Cerebellar cortex (tissue), 1 donor: ENCODE measurements at regions not wholly inside any gene's neighbourhood (a gene's known extent, or its start where the extent isn't known, plus 50 kb on each side); places are given as distances from the start of the nearest gene placed in this dataset.
"Not testable (repeated sequence)": the region's sequence is repeated elsewhere in the genome, so short reads cannot be mapped to it uniquely, and the experiment has no call there.

ENCODE experiments used
- DNase-seq: peaks from one replicate; pipeline ENCODE4 v3.0.0-alpha.2; 2015; ENCODE audit warnings: low spot score

DNA sequence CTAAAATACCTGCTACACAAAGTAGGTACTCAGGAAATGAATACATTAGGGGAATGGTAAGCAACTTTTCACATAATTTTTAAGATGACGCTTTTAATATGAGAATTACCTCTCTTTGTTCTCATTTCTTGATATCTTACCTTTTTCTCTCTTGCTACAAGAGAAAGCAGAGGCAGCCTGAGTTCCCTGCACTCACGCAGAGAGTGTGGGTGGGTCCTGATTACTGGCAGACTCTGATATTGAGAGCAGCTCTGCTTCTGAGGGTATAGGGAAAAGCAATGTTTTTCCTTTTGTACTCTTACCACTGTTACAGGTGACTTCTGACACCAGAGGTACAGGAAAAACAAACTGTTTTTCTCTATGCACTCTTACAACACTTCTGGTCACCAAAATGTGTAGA, 420.2 kb upstream of the TMTC1 start:
- no peak for DNase-seq

- no peak for DNase-seq
Observed at GRCh38 chr12:30202521-30203254, 418.9 kb upstream of the TMTC1 start.

DNA sequence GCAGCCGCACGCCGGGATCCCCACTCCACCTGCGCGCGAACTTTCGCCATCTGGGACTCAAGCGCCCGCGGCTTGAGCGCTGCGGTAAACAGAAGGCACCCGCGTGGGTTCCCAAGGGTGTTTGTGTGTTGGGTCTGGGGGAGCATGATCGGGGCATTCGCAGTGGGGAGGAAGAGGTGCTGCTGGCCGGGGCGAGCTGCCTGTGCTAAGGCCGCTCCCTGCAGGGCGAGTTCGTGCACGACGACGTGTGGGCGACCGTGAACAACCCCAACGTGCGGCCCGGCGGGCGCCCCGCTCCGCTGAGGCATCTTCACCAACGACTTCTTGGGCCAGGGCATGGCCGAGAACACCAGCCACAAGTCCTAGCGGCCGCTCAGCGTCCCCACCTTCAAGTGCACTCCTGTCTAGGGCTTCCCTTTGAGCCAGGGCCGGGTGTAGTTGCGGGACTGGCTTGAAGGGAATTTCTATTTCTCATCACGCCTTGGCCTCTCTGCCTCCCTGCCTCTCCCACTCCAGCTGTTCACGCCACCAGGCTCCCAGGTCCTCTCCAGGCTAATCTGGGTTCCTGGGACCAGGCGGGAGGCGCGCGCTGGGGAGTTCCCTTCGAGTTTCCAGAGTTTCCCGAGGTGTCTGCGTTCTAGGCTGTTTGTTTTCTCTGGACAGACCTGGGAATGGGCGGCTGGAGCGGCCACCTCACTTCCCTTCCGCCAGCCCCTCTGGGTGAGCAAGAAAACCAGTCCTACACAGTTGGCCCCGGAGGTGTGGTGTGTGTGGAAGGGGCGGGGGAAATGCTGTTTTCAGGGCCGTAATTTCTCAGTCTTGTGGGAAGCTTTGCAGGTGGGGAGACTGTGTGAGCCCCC, 417.8 kb upstream of the TMTC1 start:
- no peak for DNase-seq

- DNase-seq: no peak
Observed at GRCh38 chr12:30200864-30201263, 417.1 kb upstream of the TMTC1 start.

- DNase-seq: no peak
Observed at GRCh38 chr12:30197392-30198057, 413.8 kb upstream of the TMTC1 start.

DNA sequence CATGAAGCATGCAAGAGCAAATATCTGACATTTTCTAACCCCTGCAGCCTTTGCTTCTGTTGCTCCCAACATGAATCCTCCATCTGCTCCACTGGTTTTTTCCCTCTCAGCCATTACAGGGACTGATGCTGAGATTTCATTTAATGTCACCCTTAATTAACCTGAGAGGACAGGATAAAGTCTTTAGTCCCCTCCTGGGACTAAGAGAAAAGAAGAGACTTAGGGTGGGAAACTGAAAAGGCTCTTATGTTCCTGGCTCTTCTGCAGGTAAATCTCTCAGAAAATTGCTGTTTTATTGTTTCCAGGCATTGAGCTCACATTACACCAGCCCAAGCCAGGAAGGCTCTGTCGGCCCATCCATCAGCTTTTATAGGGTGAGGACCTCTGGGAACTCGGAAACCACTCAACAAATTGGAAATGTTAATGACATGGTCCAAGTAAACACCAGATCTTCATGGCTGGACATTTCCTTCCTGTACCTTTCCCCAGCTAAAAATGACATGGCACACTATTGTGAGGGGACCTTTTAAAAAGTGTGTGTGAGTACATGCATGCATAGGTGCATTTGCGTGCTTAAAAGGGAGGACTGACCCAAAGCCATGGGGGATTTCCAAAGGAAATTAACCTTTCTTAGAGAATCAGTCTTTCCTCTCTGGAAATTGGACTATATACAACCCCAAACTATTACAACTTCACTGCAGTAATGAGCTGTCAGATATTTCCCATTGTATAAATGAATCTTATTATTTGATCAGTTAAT, 408.1 kb upstream of the TMTC1 start:
- DNase-seq: no peak

DNA sequence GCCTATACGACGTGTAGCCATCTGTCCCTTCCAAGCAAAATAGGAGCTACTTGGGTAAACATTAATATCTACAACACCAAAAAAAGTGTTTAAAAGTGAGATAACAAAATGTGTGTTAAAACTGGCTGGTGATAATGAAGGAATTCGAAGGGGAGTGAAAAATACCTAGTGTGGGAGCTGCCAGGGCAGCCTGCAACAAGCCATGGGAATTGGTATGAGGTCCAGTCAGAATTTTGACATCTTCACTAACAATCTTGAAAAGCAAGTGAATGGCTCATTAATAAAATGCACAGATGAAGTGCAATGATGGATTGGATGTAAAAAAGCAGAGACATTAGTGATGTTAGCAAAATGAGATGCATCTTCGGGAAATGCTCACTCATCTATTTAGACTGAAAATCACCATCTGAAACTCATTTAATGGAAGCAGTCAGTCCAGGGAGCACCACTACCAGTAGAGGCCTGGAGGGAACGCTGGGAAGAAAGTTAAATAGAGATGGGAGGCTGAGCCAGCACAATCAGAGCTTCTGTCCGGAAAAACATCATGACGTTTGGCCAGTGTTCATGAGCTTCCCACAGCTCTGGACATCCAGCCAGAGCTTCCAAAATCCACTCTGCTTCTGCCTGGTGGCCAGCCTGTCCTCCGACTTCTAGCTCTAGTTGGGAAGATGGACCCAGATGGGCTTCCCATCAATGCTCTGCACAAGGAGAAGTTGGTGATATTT, 405.0 kb upstream of the TMTC1 start:
- DNase-seq: no peak

GRCh38 chr12:30187426-30187825, 403.7 kb upstream of the TMTC1 start:
- DNase-seq: no peak

DNA sequence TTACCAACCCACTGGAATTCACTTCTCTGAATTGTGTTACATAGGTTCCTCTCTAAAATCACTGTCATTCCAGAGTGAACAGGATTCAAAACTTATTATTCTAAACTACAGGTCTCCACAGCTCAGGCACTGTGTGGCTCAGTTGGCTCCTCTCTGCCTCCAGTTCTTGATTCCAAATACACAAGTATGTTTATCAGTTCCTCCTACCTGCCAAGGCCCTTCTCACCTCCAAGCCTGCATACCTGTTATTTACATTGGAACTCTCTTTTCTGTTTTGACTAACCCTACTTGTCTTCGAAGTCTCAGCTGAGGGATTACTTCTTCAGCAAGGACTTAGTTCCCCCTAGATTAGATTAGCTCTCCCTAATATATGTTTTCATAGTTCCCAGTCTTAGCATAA, 397.6 kb upstream of the TMTC1 start:
- DNase-seq: no peak

DNA sequence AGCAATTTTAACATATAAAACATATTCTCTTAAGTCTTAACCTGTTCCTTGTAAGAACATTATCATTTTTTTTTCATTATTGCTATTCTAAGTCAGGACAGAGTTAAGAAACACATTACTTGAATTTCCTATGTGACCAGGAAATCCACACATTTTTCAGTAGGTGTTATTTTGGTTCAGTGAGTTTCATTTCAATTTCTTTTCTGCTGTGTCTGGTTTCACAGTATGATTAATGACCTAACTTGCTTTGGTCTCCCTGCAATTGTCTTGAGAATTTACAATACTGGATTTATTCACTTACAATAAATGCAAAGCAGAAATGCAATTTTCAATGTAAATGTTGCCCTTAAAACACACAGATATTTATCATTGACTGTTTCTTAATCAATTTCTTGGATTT, 396.9 kb upstream of the TMTC1 start:
- DNase-seq: no peak

DNA sequence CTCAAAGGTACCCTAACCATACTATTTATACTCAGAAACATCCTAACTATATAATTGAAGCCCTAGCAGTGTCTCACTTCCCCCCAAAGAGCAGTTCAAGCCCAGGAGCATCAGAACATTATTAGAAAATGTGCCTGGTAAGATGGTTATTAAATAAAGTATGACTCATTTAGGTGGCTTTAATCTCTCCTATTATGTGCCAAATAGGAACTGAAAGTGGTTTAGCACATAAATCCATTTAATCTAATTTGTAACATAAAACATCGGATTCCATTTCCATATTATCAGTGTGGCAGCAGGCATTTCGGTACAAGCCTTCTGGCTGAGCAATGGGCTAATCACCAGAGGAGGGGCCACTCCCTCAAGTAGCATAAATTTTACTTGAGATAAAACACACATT, 395.2 kb upstream of the TMTC1 start:
- DNase-seq: no peak

DNA sequence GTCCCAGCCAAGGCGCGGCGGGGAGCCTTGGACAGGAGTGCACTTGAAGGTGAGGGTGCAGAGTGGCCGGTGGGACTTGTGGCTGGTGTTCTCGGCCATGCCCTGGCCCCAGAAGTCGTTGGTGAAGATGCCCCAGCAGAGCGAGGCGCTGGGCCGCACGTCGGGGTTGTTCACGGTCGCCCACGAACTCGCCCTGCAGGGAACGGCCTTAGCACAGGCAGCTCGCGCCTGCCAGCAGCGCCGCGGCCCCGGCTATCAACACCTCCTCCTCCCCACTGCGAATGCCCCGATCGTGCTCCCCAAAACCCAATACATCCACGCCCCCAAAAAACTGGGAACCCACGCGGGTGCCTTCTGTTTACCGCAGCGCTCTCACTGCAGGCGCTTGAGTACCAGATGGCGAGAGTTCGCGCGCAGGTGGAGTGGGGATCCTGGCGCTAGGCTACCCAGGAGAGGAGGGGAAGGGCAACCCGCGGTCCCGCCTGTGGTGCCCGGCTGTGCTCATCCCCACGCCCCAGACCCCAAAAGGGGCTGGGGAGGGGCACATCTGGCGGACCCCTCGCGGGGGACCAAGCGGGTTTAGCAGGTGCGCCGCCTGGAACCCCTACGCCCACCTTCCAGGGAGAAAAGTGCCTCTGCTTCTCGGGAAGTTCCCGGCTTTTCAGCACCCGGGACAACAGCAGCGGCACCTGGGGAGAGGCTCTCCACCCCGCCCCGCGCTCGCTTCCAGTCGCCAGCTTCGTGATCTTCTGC, 386.3 kb upstream of the TMTC1 start:
- DNase-seq: no peak

DNA sequence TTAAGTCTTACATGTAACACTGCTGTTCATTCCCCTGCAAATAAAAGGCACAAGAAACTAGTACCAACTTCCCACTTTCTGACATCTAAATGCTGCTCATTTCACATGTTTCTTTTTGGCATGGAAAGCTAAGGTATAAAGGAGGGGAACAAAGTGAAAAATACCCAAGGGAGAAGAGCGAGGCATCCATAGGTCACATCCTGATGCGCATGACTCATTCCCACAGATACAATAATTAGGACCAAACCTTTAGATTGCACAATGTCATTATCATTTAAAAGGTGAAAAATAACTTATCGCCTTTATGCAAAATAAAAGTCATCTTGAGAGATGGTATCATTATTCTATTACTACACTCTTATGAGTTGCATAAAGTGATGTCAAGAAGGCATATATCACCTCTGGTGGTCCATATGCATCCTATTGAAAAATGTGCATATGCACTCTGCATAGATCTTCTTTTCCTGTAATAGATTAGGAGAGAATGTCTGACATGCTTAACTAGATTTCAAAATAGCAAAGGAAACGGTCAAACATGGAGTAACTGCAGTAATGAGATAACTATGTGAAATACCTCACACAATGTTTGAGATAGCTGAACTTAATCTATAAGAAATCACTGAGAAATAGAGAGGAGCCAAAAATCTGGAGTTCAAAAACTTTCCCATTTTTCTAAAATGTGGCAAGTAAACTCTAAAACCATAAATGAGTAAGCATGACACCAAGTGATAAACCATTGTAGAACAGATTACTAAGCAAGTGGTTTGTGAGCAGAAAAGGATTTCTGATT, 382.5 kb upstream of the TMTC1 start:
- DNase-seq: no peak

- DNase-seq: no peak
Observed at GRCh38 chr12:30164382-30165318, 380.9 kb upstream of the TMTC1 start.

DNA sequence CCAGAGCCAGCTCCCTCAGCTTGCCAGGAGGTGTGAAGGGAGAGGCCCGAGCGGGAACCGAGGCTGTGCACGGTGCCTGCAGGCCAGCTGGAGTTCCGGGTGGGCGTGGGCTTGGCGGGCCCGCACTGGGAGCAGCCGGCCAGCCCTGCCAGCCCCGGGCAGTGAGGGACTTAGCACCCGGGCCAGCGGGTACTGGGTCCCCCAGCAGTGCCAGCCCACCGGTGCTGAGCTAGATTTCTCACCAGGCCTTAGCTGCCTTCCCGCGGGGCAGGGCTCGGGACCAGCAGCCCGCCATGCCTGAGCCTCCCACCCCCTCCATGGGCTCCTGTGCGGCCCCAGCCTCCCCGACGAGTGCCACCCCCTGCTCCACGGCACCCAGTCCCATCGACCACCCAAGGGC, 373.1 kb upstream of the TMTC1 start:
- not testable (repeated sequence) for DNase-seq

GRCh38 chr12:30155001-30155730, 371.4 kb upstream of the TMTC1 start:
- DNase-seq: no peak

GRCh38 chr12:30153981-30154380, 370.2 kb upstream of the TMTC1 start:
- DNase-seq: no peak

GRCh38 chr12:30152705-30153104, 369.0 kb upstream of the TMTC1 start:
- DNase-seq: no peak
